HG02938 (cell line): ENCODE measurements at regions not wholly inside any gene's neighbourhood (a gene's known extent, or its start where the extent isn't known, plus 50 kb on each side); places are given as distances from the start of the nearest gene placed in this dataset.

ENCODE experiments used
- ATAC-seq: cut with Tn5 transposase; IDR thresholded peaks from one replicate; pipeline ENCODE4 v1.9.1; 2021; ENCODE audit warnings: mild to moderate bottlenecking, moderate library complexity; ENCODE audit not compliant: unreplicated experiment

DNA sequence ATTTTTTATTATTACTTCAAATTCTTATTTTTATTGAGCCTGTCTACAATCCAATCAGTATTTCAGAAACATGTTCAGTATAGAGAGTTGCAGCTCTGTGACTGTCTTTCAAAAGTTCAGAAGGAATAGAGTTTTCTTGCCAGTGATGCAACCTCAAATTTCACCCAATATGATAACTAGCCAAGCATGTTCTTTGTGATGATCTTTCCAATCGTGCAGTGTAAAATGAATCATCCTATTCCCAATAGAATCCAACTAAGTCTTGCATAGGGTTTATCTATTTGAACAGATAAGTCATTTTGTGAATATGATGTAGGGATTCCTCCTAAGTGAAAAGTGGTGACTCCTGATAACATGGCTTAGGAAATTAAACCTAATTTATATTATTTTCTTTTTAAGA is 937.8 kb downstream of the KCNJ2 start:
- ATAC-seq, result no peak

DNA sequence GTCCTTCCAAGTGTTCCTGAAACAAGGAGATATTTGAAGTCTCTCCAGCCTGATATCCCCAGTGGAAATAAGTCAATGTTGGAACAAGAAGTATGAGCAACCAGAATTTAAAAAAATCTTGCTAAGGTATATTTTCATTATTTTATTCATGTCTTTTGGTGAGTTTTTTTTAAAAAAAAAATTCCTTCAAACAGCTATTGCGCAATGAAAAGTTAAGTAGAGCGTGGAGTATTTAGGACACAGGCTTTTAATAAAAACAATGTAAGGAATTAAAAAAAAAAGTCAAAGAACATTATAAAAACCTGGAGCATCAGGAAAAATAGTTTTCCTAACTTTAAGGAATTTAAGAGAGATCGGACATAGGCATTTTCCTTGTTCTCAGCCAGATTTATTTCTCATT is 940.4 kb downstream of the KCNJ2 start:
- no peak for ATAC-seq

DNA sequence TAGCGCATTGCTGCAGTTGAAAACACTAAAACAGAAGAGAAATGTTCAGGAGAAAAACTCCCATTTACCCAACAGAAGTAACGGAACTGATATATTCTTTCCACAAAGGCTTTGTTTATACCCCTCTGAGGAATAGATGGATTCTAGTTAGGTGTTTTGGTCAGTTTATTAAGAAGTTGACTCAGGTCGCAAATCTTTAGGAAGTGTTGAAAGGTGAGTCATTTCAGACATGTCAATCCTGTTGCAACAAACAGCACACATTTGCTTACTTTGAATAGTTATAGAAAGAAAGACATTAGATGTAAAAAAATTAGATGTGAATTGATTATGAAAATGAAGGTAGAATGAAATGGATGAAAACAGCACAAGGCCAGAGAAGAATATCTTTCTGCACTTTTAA is 941.0 kb downstream of the KCNJ2 start:
- no peak for ATAC-seq

DNA sequence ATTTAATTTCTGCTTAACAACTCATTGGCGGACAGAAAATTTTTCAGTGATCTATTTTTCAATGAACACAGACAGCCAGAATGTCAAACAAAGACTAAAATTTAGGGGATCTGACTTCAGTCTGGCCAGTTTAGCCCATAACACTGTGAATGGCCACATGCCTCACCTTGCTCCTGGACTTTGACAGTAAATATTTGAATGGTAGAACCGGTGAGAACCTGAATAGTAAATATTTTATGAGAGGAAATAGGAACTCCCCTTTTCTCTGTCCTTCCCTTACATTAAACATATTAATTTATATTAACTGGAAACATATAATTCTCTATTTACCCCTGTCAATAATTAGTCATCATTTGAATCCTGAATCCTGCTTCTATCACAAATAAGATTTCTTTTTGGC is 942.1 kb downstream of the KCNJ2 start:
- no peak for ATAC-seq

DNA sequence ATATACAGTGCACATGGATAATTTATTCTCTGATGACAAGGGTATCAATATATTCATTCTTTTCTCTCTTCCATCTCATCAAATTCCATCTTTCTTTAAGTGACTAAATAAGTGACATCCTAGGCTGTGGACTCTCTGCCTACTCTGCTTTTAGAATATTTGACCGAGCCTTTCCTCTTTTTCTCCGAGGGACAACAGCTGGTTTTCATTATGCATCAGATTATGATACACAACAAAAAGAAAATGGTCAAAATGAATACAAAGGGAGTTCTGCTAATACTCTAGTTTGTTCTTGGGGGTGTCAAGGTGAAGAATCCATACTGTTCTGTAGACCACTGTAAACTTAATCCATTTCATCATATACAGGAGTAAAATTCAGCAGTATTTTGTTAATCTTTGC is 942.6 kb downstream of the KCNJ2 start:
- ATAC-seq, result no peak

DNA sequence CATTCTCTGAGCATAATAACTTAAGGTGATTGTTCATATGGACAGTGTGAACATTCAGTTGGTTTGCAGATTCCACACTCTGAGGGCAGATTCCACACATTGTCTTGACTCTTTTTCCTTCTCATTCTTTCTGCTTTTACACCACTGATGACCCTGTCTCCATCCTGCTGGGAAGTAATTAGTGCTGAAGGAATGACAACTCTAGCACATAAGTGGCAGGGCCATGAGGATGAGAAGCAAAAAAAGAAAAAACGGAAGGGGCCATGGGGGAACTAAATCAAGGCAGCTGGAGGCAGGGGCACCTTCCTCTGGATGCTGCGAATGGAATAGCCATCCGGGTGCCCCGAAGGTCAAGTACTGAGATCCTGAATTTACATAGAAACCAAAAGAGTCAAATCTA is 944.0 kb downstream of the KCNJ2 start:
- ATAC-seq, result no peak

DNA sequence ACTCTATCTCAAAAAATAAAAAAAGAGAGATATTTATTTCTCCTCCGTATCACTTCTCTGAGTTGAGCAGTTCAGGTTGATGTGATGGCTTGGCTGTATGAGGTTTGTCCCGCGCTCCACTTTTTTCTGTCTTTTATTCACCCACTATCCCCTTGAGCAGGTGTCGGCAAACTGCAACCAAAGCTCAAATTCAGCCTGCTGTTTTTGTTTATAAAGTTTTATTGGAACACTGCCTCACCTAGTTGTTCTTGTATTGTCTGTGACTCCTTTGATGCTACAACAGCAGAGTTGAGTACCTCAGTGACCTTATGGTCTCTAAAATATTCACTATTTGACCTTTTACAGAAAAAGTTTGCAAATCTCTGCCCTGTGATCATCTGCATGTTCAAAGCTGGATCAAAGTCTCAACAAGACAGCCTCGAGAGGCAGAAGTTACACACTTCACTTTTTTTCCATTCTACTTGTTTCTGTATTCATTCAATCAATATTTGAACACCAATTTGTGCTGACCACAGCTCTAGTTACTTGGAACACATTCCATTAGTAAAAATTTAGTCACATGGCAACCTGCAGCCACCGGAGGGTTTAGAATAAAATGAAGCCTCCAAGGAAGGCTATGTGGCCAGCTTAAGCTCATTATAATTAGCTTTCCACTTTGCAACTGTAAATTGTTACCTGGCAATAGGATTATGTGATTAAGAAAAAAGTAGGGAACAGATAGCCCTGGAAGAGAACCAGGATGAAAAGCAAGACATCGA is 945.8 kb downstream of the KCNJ2 start:
- no peak for ATAC-seq

DNA sequence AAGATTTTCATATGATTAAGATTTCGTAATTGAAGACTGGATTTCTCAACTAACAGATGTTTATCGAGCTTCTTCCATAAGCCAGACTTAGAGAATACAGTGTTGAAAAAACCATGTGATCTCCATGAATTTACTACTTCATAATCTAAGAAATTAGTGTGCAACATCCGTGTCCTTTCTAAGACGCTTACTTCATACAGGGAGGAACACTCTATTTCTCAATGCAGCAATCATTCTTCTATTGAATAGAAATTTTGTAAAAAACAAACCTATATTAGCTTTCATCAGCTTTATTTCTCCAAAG is 946.3 kb downstream of the KCNJ2 start:
- ATAC-seq, result no peak

DNA sequence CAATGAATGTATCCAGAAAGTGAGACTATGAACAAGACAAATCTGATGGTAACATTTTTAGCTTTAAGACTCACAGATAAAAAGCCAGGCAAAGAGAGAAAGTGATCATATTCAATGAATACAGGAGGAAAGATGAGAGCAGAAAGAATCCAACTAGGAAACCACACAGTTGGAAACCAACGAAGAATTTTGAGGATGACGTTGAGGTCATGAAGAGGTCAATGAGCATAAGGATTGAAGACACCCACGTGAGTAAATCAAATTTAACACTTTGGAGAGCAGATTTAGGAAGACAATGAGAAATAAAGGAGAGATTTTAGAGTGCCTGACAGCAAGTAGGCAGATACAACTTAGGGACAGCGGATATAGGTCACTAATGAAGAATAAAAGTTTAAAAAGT is 948.1 kb downstream of the KCNJ2 start:
- no peak for ATAC-seq

DNA sequence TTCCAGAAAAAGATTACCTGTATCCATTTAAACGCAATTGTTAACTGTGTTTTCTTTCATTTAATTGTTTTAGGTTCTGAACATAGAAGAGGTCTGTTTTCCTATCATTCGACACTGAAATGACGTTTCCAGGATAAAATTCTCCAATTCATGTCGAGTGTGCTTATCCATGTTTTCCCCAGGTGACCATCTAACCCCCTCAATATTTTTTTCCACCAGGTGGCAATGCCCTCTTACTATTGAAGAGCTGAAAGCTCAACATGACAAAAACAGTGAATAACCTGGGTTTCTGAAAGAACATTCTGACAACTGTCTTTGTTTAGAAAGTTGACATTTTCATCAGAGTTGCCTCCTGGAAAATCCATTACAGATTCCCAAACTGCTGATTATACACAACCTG is 948.7 kb downstream of the KCNJ2 start:
- no peak for ATAC-seq

DNA sequence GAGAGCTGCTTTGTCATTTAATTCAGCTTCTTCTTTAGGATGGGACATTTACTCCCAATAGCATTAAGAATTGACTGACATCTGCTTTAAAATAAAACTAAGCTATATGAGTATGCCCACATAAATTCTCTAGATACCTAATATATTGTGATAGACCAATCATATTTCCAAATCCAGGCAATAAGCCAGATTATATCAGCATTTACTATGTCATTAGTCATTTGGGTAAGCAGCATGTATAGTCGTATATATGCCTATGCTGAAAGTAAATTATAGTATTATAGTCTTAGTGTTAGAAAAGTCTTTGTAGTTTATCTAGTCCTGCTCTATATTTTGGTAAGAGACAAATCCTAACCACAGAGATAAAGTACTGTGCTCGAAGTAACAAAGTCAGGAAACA is 958.1 kb downstream of the KCNJ2 start:
- ATAC-seq, result no peak

DNA sequence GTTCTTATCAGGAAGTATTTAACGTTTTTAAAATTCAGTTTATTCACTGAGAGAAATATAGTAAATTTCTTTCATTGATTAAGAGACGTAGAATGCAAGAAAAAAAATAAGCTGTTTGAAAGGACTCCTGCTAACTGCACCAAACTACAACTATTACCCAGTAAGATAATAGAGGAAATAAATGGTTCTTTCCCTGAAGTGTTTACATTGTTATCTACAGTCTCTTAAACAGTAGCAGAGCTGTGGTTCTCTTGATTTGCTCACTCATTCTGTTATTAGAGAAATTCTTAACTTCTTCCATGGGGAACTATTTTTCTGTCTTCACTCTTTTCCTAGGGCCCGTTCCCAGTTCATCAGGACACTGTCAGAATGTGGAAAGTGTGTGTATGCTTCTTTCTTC is 973.0 kb downstream of the KCNJ2 start:
- ATAC-seq, result no peak

DNA sequence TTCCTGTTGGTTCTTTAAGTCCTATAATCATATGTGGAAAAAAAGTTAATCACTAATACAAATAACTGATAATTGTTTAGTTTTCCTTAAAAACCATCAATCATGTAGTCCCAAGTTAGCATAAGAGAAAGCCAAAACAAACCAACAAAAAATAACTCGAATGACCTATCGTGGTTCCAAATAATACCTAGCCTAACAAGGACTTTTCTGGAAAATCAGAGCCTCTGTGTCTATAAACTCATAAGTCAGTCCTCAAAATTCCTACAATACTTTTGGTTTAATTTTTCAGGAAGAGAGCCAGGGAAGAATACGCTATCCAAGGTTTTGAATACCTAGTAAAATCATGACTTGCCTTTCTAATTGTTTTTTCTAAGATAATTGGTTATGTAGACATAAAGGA is 975.3 kb upstream of the SOX9 start:
- no peak for ATAC-seq

DNA sequence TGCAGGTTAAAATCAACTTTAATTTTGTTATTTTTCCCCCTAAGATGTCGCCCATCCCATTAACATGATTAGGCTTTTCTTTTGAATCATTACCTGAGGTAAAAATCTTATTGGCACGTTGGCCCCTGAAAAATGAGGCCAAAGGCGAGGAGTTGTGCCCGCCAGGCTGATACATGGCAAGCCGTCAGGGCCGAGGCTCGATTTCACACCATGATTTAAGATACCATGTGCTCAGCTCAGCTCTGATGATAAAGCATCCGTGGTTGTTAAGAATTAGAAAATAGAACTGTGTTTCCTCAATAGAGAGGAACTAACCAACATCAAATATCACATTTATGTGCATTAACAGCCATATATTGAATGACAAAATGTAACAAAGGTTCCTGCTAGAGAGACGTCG is 972.9 kb upstream of the SOX9 start:
- ATAC-seq, result no peak

DNA sequence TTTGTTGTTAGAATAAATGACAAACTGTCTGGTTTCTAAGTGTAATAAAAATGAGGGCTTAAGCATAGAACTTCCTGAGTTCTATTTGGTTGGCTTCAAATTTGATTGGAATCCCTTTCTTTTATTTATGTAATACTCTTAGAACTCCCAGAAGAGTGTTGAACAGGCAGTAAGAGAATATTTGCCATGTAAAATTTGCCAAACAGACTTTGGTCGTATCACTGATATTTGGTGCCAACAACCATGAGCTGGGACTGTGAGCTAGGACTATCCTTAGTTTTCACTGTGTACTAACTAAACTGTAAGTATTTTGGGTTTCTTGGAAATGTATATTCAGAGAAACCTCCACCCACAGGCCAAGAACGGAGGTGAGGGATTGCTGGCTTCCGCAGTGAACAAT is 971.2 kb upstream of the SOX9 start:
- ATAC-seq, result no peak

DNA sequence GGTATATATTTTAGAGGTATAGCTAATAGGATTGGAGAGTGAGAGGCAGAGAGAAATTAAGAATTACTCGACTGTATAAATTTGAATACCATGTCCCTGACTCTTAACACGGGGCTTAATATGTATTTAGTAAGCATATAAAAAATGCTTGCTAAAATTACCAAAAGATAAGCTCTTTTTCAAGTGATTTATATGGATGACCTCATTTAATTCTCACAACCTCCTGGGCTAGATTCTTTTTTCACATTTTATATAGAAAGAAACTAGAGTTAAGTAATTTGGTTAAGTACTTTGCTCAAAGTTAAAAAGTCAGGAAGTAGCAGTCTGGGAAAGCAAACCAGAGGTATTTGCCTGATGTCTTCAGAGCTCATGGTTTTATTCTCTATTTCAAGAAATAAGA is 963.5 kb upstream of the SOX9 start:
- no peak for ATAC-seq

DNA sequence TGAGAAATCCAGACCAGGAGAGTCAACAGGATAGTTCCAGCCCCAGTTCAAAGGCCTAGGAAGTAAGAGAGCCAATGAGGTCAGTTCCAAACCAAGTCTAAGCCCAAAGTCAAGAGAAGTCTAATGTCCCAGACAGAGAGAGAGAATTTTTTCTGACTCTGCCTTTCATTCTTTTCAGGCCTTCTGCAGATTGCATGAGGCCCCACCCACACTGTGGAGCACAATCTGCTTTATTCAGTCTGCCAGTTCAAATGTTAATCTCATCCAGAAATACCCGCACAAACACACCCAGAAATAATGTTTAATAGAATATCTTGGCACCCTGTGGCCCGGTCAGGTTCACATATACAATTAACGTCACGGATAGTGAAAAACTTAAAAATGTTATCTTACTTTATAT is 962.4 kb upstream of the SOX9 start:
- ATAC-seq, result no peak

DNA sequence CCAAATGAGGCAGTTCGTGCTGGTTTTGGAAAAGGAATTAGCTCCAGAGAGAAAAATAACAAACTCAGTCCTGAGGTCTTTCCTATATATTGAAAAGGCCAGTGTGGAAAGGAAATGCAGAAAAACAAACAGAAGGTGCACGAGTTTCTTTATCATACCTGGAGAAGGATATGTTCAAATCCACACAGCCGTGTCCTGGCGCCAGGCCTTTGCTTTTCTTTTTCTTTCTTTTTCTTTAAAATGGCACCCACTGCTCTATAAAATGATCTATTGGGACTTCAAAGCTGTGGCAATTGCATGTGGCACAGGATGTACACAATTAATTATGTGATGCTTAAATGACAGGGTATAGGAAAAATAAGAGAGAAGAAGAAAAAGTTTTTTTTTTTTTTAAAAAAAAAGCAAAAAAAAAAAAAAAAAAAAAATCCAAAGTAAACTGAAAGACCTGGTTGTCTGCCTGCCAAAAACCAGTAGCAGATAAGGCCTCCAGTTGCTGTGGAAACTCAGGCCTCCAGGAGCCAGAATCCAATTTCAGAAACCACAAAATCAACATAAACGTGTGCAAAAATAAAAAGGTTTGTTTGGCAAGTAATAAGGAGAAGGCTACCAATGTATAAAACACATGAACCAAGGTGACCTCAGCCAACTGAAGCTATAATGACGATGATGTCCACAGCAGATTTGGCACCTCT is 957.6 kb upstream of the SOX9 start:
- no peak for ATAC-seq

DNA sequence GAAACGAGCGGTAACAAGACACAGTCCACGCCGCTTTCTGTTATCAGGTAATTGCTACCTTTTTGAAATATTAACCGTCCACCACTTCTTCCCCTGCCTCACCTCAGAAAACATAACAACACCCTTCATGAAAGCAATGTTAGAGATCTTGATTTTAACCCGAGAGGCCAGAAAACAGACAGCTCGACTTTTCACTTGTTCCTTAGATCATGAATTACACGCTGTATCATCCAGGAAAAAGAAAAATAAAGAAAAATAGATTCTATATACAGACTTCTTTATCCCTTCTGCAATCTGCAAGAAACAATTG is 957.1 kb upstream of the SOX9 start:
- ATAC-seq, result no peak

DNA sequence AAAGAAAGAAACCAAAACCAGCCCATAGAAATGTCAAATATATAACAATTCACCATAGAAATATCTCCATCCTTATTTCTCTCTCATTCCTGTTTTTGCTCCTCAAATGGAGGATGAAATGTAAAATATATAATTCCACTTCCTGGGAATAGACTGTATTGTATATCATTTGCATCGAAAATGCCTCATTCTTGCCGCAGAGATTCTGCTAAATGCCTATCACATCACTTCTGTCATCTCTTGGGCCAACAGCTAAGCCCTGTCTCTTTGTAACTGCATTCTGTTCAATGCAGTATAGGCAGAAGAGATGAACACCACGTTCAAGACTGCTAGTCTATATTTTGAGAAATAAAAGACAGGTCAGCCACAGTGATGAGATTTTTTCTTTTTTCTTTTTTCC is 956.3 kb upstream of the SOX9 start:
- ATAC-seq, result no peak

DNA sequence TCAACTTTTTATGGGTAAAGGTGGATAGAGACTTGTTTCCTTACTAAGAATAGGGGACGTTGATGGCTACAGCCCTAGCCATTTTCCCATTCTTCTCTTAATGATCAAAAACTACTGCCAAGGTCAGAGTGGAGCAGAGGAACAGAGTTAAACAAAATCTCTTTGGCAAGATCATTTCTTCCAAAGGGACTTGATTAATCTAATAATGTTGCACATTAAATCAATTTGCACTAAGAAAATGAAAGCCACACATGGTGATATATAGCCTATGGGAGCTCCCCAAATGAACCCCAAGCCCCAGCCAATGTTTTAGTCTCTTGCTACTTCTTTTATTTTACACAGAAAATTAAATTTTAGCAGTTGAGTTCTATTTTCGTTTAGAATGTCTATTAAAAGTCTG is 954.5 kb upstream of the SOX9 start:
- no peak for ATAC-seq

DNA sequence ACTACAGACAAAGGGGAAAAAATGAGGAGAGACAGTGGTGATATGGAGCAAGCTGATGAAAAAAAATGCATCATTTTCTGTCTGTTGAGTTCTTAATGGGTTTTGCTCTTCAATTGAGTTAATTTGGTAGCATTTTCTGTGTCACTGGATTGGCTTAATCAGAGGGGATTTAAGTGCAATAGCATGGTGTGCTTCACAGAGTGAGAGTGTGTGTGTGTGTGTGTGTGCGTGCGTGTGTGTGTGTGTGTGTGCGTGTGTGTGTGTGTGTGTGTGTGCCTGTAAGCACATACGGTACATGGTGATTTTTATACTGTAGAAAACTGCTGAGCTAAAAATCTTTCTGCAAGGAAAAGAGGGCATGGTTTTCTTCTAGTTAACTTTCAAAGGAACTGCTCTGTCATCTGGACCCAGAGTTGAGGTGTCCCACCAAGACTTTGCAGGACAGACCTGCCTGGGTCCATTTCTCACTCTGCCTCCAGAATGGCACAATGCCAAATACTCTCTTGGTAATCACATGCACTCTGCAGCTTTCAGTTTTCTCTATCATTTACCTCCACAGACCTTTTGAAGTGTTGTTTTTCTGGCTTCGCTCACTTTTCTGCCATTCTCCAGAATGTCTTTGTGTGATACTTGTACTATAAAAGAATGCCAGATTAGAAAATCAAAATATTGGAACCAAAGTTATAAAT is 952.6 kb upstream of the SOX9 start:
- no peak for ATAC-seq

DNA sequence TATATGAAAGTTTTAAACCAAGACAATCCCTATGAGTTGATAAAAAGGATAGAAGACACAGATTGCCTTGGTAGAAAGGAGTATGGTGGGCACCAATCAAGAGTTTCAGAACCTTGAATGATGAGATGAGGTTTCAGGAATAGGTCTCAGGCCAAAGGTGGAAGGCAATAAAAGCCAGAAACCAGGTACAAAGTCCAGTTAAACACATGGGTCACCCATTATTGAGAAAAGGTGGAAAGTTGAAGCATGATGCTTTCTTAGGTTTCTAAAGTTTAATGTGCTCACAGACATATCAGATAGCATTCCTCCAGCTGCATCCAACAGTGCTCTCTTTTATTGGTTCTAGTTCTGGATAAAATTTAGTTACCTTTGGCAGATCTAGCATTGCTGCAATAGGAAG is 950.8 kb upstream of the SOX9 start:
- no peak for ATAC-seq
